Fibroblast of villous mesenchyme (primary cell): ENCODE measurements at regions not wholly inside any gene's neighbourhood (a gene's known extent, or its start where the extent isn't known, plus 50 kb on each side); places are given as distances from the start of the nearest gene placed in this dataset.

Experiments used
- DNase-seq: peaks from one replicate; pipeline ENCODE4 v3.0.0-alpha.2; 2010; ENCODE audit warnings: low read depth
- H3K4me3 ChIP-seq: 2 replicates; pipeline ENCODE4 v1.5.1; 2011; ENCODE audit warnings: low read depth, mild to moderate bottlenecking, low read length
- TF ChIP-seq, protein P1 (sequence below): IDR thresholded peaks from 2 replicates; pipeline ENCODE4 v1.5.1; 2012; ENCODE audit warnings: low read depth, mild to moderate bottlenecking, low read length; ENCODE audit not compliant: insufficient read depth

DNA sequence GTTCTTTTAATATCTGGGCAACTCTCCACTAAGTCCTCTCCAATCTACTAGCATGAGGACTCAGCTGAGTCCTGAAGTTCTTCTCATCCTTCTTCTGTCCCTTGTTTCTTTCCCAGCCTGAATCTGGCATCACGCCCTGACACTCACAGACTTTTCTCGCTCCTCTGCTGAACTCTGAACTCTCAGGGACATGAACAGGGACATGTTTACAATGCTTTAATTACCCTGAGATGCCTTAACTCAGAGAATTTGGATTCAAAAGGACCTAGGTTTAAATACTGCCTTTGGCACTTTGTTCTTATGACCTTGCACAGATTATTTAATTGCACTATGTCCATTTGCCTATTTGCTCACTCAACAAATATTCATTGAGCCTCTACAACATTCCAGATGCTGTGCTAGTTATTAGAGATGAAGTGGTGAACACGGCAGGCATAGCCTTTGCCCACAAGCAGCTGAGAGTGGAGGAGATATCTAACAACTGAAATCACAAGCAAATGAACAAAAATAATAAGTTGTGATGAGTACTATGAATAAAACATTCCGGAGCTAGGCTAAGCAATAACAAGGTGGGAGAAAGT is 106.0 kb downstream of the ADRB2 start:
- DNase-seq, result peak; percentile 17
- H3K4me3 ChIP-seq, result no peak overlapping the region
- TF ChIP-seq, protein P1, sequence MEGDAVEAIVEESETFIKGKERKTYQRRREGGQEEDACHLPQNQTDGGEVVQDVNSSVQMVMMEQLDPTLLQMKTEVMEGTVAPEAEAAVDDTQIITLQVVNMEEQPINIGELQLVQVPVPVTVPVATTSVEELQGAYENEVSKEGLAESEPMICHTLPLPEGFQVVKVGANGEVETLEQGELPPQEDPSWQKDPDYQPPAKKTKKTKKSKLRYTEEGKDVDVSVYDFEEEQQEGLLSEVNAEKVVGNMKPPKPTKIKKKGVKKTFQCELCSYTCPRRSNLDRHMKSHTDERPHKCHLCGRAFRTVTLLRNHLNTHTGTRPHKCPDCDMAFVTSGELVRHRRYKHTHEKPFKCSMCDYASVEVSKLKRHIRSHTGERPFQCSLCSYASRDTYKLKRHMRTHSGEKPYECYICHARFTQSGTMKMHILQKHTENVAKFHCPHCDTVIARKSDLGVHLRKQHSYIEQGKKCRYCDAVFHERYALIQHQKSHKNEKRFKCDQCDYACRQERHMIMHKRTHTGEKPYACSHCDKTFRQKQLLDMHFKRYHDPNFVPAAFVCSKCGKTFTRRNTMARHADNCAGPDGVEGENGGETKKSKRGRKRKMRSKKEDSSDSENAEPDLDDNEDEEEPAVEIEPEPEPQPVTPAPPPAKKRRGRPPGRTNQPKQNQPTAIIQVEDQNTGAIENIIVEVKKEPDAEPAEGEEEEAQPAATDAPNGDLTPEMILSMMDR, result no peak

DNA sequence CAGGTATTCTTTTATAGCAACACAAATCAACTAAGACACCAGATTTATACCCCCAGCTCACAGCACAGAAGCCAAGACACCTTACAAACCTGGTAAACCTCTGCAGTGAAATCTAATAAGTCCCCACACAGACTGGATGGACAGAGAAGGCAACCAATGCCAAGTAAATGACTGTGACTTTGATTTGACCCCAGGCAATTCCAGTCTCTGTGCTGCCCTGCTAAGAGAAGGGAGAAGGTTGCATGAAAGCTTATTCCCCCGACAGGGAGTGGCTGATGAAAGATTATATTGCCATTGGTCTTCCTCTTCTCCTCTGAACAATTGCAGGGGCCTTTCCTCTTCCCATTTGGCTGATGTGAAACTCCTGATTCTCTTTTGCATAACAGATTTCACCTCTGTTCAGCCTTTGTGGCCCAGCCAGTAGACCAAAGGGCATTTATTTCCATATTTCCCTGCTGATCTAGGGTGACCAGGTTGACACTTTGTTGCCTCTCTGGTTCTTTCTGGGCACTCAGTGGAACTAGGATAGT is 107.6 kb downstream of the ADRB2 start:
- TF ChIP-seq, protein P1, result no peak
- H3K4me3 ChIP-seq, result no peak overlapping the region
- no peak for DNase-seq

DNA sequence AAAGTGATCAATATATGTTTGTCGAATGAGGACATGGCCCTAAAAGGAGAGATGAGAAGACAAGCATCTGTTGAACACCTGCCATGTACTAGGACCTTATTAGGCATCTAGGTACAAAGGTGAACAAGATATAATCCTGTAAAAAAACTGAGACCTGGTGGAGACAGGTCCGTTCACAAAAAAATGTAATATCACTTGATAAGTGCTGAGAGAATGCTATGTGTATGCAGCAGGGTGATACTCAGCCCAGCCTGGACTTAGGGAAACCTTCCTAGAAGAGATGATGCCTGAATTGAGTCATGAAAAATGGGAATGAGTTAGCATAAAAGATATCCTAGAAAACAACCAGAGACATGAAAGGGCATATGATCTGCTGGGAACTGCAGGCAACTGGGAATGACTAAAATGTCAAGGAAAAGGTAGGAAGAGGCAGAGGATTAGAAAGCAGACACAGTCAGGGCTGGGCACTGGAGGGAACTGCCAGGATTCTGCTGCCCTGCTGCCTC is 108.5 kb downstream of the ADRB2 start:
- TF ChIP-seq, protein P1, result no peak
- no peak for DNase-seq
- no peak overlapping the region for H3K4me3 ChIP-seq

DNA sequence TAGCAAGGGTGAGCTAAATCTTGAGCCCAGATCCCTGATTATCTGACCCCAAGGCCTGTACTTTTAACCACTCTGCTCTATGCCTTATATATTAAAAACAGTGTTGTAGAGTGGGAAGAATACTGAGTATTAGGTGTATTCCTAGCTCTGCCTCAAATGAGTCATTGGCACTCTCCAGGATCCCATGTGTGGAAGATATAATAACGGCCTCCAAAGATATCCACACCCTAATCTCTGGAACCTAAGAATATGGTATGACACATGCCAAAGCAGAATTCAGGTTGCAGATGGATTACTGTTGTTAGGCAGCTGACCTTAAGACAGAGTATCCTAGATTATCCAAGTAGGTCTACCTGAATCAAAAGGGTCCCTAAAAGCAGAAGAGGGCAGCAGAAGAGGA is 110.8 kb downstream of the ADRB2 start:
- TF ChIP-seq, protein P1, result no peak
- no peak overlapping the region for H3K4me3 ChIP-seq
- no peak for DNase-seq

DNA sequence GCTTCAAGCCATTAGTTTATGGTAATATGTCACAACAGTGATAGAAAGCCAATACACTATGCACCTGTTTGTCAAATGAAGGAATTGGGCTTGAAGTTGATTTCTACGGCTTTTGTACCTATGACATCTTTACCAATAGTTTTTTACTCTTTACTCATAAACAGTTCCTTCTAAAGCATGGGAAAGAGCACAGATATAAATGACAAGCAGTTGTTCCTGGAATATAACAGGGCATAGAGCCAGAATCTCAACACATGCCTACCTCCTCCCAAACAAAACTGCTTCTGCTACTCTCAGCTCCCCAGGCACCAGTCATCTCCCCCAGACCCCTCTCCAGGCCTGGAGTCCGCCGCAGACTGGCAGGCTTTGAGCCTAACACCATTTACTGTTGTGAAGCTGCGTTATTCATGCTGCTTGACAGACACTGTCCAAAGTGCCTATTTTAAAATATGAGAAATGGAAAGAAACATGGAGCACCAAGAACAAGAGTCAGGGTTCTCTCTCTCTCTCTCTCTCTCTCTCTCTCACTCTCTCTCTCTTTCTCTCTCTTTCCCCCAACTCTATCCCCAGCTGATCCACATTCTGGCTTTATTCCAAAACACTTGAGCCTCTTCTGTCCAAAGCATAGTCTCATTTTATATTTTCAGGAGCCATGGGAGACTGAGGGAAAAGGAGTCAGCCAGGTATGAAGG is 111.6 kb downstream of the ADRB2 start:
- no peak for DNase-seq
- no peak overlapping the region for H3K4me3 ChIP-seq
- TF ChIP-seq, protein P1, result no peak

DNA sequence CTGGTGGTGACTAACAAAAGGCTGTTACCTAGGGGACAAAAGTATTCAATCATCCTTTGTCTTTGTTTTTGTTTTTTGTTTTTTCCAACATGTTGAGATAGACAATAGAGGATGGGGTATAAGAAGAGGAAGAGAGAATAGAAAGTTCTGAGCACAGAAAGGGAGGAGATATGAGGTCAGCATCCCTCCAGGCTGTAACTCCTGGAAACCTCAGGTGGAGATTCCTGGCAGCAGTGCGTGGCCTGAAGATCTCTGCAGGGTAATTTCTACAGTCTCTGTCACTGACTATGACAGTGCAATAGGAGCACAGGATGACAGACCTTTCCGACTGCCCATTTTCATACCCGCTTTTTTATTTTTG is 112.1 kb downstream of the ADRB2 start:
- DNase-seq, result no peak
- TF ChIP-seq, protein P1, result no peak

More for the DNA sequence above, 112.1 kb downstream of the ADRB2 start:
- no peak overlapping the region for H3K4me3 ChIP-seq
